RCC 7860 (cell line): ENCODE measurements at regions not wholly inside any gene's neighbourhood (a gene's known extent, or its start where the extent isn't known, plus 50 kb on each side); places are given as distances from the start of the nearest gene placed in this dataset.
A peak's percentile ranks its signal among the peaks of the same experiment; 100 is the strongest.

Experiments
- DNase-seq: peaks from one replicate; pipeline ENCODE4 v3.0.0-alpha.2; 2015; ENCODE audit warnings: low spot score
- FAIRE-seq: peaks from 2 replicates; lab custom pipeline; 2012; peaks lifted over from hg19 to GRCh38; lab: Jason Lieb, UNC

DNA sequence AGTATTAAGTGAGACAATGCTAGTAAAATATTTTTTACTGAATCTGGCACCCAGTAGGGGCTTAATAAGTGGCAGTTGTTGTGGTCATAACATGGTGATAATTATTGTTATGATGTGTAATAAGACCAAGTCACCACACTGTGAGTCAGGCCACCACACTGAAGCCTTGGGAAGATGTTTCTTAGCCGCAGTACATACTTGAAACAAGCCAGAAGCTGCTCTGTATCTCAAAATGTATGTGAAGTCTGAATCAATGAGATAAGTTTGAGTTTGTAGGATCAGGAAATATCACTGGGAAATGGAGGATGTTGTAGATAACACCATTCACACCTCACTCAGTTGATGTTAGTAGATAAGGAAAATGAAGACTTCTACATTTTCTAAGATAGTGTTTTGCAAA lies 51.3 kb upstream of the PTPN3 start:
- DNase-seq (no peak), FAIRE-seq (no peak)

- FAIRE-seq = no peak
- no peak for DNase-seq
These were observed 53.5 kb upstream of the PTPN3 start for GRCh38 chr9:109551651-109552050.

- no peak for DNase-seq
These were observed 57.1 kb upstream of the PTPN3 start for GRCh38 chr9:109555215-109555614.

DNA sequence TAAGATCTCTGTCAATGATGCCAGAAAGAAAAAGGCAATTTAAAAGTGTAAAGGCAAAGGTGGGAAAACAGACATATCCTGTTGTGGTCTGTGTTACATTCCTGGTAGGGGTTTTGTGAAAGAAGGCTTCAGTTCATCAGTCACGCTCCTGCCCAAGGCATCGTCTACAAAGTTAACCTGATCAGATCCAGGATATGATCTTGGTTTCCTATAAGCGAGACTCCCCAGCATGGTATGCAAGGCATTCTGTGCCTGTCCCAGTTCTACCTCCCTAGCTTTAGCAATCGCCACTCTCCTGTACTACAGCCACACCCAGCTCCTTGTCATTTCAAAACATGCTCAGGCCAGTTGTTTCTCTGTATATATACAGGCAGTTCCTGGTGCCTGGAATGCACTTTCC lies 58.0 kb upstream of the PTPN3 start:
- DNase-seq (no peak), FAIRE-seq (no peak)

More at GRCh38 chr9:109555215-109555614, 57.1 kb upstream of the PTPN3 start:
- no peak for FAIRE-seq

DNA sequence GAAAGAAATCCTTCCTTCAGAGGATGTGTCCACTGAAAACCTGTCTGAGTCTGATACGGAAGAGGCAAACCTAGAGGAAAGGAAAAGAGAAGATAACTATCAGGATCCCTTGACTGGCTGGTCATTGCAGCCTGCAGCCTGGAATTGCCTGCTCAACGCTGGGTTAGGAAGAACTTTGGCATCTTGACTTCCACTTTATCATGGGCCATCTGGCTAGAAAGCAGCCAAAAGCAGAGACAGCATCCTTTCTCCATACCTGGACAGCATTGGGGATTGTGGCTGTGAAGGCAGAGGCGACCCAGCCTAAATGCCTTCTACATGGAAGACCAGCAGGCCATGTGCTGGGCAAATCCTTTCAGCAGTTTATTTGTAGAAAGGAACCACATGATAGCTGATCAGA lies 58.7 kb upstream of the PTPN3 start:
- FAIRE-seq (no peak), DNase-seq (no peak)

GRCh38 chr9:109557481-109557880 lies 59.4 kb upstream of the PTPN3 start:
- FAIRE-seq (no peak), DNase-seq (no peak)

DNA sequence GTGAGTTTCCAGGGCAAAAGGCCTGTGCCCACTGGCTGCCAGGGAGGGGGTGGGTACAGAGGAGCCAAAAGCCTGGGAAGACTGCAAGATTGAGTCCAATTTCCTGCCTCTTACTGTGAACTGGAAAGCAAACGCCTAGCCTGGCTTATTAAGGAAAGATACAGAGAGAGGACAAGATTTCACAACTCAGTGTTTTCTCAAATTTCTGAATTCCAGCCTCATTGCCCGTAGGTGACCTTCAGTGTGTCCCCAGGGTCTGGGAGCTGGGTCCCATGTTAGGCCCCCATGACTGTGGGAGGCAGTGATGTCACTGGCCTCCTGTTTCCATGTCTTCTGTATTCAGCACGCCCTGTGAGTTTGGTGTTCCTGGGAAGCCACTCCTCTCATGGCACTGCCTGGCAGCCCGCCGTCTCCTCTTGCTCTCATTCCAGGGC lies 60.6 kb upstream of the PTPN3 start:
- DNase-seq (no peak), FAIRE-seq (no peak)

DNA sequence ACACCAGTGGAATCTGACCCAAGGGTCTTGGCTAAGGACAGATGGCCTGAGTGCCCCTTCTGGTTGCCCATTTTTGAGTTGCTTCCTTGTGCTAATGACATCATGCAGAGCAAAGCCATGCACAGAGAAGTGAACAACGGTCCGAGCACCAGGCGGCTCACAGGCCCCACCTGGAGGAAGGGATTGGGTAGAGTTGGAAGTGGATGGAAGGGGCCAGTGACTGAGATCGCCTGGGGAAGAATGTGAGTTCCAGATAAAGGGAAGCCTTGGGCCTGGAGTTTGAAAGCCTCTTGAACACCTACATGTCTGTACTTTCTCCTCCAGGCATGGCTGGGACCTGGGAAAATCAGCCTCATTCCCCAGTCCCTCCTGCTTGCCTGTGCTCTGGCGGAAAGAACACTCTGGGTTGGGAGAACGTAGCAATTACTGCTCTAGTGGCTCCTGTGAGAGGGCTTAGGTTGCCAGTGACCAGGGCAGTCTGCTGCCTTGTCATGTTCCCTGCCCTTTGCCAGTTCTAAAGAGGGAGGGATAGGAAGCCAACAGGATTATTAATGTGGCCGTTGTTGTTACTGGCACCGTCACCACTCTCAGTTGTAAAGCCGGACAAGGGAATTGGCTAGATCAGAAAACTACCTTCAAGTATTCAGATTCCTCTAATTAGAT lies 62.5 kb upstream of the PTPN3 start:
- DNase-seq (no peak), FAIRE-seq (no peak)

GRCh38 chr9:109561137-109561536 lies 63.0 kb upstream of the PTPN3 start:
- FAIRE-seq = no peak

GRCh38 chr9:109568089-109568488 lies 70.0 kb upstream of the PTPN3 start:
- DNase-seq (no peak), FAIRE-seq (no peak)

More at GRCh38 chr9:109561137-109561536, 63.0 kb upstream of the PTPN3 start:
- DNase-seq = no peak

DNA sequence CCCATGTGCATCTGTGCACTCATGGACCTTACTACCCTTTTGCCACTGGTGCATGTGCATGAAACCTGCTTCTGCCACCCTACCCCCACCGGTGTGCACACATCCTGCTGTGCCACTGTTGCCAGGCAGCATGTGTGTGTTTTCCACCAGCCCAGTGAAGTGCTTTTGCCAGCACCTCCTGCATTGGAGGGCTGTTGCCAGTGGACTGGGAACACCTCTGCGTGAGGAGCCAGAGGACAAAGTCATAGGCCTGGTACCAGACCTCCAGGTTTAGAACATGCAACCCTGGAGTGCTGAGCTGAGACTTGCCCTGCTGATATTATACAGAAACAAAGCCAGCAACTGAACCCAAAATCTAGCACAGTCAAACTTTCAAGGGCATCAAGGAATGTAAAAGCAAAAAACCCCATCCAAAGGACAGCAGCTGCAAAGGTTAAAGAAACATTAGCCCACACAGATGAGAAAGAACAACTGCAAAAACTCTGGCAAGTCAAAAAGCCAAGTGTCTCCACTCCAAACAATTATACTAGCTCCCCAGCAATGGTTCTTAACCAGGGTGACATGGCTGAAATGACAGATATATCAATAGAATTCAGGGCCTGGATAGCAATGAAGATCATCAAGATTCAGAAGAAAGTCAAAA lies 70.6 kb upstream of the PTPN3 start:
- DNase-seq = no peak
- no peak for FAIRE-seq

GRCh38 chr9:109574061-109574882 lies 76.2 kb upstream of the PTPN3 start:
- FAIRE-seq (peak; percentile 82), DNase-seq (peak; percentile 51)

GRCh38 chr9:109576762-109577161 lies 78.7 kb upstream of the PTPN3 start:
- FAIRE-seq (no peak), DNase-seq (no peak)

- FAIRE-seq = no peak
- DNase-seq = no peak
These were observed 81.3 kb upstream of the PTPN3 start for GRCh38 chr9:109579191-109579948.

DNA sequence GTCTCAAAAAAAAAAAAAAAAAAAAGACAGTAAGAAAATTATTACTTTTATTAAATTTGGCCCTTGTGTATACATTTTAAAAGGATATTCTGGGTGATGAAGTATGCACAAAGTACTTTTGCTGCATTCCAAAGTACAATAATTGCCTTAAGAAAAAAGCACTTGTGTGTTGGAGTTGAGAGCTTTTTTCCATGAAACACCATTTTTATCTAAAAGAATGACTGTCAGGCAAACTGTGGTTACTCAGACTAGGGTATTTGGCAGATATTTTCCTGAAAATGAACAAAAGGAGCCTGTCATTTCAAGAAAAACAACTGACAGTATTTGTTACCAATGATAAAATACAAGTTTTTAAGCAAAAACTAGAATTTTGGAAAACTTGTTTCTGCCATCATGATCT lies 84.3 kb upstream of the PTPN3 start:
- FAIRE-seq (no peak), DNase-seq (no peak)

GRCh38 chr9:109584205-109584604 lies 86.1 kb upstream of the PTPN3 start:
- FAIRE-seq = no peak
- DNase-seq = no peak

GRCh38 chr9:109585796-109586195 lies 87.7 kb upstream of the PTPN3 start:
- DNase-seq (no peak), FAIRE-seq (no peak)

GRCh38 chr9:109586993-109587392 lies 88.9 kb upstream of the PTPN3 start:
- FAIRE-seq (no peak), DNase-seq (no peak)

DNA sequence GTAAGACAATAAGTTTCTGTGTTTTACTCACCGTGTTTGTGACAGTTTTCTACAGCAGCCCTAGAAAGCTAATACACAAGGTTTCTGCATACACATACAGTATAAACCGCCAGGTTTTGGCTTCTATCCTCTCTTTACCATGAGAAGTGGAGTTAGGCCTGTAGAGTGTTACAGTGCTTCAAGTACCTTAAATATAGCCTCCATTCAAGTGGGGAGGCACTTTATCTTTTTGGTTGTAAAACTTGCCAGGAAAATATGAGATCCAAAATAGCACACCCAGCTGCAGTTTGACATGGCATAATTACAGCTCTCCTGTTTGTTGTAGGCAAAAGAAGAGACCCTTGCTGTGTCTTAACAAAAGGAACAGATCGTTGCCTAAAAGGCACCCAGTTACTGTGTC lies 90.3 kb upstream of the PTPN3 start:
- DNase-seq (no peak), FAIRE-seq (no peak)

- DNase-seq = no peak
- no peak for FAIRE-seq
These were observed 92.9 kb upstream of the PTPN3 start for GRCh38 chr9:109590966-109591365.

DNA sequence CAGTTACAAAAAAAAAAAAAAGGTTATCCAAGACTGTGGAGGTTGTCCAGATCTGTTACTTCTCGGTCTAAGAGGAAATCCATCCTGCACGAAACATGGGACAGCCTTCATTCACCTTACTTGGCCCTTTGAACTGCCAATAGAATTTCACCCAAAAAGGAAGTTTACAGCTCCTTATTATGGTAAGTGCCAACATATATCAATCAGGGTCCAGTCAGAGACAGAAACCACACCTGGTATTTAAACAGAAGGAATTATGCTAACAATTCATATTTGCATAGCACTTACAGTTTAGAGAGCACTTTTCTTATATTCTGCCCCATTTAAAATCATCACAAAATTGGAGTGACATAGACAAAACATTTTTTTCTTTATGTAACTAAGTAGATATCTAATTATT lies 93.6 kb upstream of the PTPN3 start:
- FAIRE-seq (no peak), DNase-seq (no peak)
